ENCODE measurements at regions not wholly inside any gene's neighbourhood (a gene's known extent, or its start where the extent isn't known, plus 50 kb on each side); places are given as distances from the start of the nearest gene placed in this dataset.
"Not testable (repeated sequence)": the region's sequence is repeated elsewhere in the genome, so short reads cannot be mapped to it uniquely, and the experiment has no call there.

GRCh38 chr7:6939126-6939525 is 113.1 kb upstream of the CCZ1B start:
- DNase-seq = not testable (repeated sequence)

- DNase-seq = not testable (repeated sequence)
These were observed 113.8 kb upstream of the CCZ1B start for GRCh38 chr7:6939896-6940295.

- DNase-seq = not testable (repeated sequence)
These were observed 120.8 kb upstream of the CCZ1B start for GRCh38 chr7:6946873-6947272.

- DNase-seq = not testable (repeated sequence)
These were observed 124.2 kb upstream of the CCZ1B start for GRCh38 chr7:6950231-6950630.

- not testable (repeated sequence) for DNase-seq
These were observed 125.5 kb upstream of the CCZ1B start for GRCh38 chr7:6951553-6951952.

GRCh38 chr7:6953138-6953797 is 127.2 kb upstream of the CCZ1B start:
- not testable (repeated sequence) for DNase-seq

- DNase-seq = not testable (repeated sequence)
These were observed 127.7 kb upstream of the CCZ1B start for GRCh38 chr7:6953798-6954181.

- DNase-seq = not testable (repeated sequence)
These were observed 129.3 kb upstream of the CCZ1B start for GRCh38 chr7:6955385-6955784.

GRCh38 chr7:6955990-6956566 is 130.0 kb upstream of the CCZ1B start:
- DNase-seq = not testable (repeated sequence)

GRCh38 chr7:6958371-6958770 is 132.3 kb upstream of the CCZ1B start:
- not testable (repeated sequence) for DNase-seq

- DNase-seq = not testable (repeated sequence)
These were observed 133.9 kb upstream of the CCZ1B start for GRCh38 chr7:6959942-6960341.

- not testable (repeated sequence) for DNase-seq
These were observed 136.8 kb upstream of the CCZ1B start for GRCh38 chr7:6962871-6963270.

GRCh38 chr7:6965051-6965450 is 139.0 kb upstream of the CCZ1B start:
- DNase-seq = peak; percentile 17 to 59 (median 32)

GRCh38 chr7:6970180-6970579 is 144.1 kb upstream of the CCZ1B start:
- not testable (repeated sequence) for DNase-seq

GRCh38 chr7:6974876-6975275 is 148.8 kb upstream of the CCZ1B start:
- DNase-seq = not testable (repeated sequence)

GRCh38 chr7:6975346-6975745 is 149.3 kb upstream of the CCZ1B start:
- not testable (repeated sequence) for DNase-seq

- DNase-seq = not testable (repeated sequence)
These were observed 151.3 kb upstream of the CCZ1B start for GRCh38 chr7:6977368-6977767.

GRCh38 chr7:6978326-6978725 is 152.3 kb upstream of the CCZ1B start:
- DNase-seq = not testable (repeated sequence)

- DNase-seq = not testable (repeated sequence)
These were observed 153.4 kb upstream of the CCZ1B start for GRCh38 chr7:6979456-6979855.

GRCh38 chr7:6982375-6982774 is 156.3 kb upstream of the CCZ1B start:
- DNase-seq = not testable (repeated sequence)

GRCh38 chr7:6986892-6987291 is 160.8 kb upstream of the CCZ1B start:
- DNase-seq = not testable (repeated sequence)

GRCh38 chr7:6988608-6989007 is 162.5 kb upstream of the CCZ1B start:
- not testable (repeated sequence) for DNase-seq

GRCh38 chr7:6989968-6990367 is 163.9 kb upstream of the CCZ1B start:
- DNase-seq = not testable (repeated sequence)

GRCh38 chr7:6990426-6991152 is 164.5 kb upstream of the CCZ1B start:
- not testable (repeated sequence) for DNase-seq

All from T-helper 1 cell (primary cell).